ENCODE measurements at regions not wholly inside any gene's neighbourhood (a gene's known extent, or its start where the extent isn't known, plus 50 kb on each side); places are given as distances from the start of the nearest gene placed in this dataset.

DNA sequence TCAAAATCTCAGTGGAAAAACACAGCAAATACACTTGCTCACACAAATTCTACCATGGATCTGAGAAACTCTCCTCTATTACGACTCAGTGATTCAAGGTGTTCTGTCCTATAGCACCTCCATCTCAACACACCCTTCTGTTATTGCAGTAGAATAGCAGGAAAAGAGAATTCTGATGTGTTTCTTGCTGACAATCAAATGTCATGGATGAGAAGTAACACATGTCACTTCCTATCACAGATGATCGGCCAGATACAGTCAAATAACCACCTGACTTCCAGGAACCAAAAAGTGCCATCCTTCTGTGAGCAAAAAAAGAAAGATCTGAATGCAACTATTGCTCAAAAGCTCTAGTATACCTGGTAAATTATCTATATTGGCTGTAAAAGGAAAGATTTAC, 734.2 kb upstream of the GBE1 start:
- no peak for TF ChIP-seq POLR2A (IDR thresholded peaks at IDR 0.05)
- TF ChIP-seq, protein P1, sequence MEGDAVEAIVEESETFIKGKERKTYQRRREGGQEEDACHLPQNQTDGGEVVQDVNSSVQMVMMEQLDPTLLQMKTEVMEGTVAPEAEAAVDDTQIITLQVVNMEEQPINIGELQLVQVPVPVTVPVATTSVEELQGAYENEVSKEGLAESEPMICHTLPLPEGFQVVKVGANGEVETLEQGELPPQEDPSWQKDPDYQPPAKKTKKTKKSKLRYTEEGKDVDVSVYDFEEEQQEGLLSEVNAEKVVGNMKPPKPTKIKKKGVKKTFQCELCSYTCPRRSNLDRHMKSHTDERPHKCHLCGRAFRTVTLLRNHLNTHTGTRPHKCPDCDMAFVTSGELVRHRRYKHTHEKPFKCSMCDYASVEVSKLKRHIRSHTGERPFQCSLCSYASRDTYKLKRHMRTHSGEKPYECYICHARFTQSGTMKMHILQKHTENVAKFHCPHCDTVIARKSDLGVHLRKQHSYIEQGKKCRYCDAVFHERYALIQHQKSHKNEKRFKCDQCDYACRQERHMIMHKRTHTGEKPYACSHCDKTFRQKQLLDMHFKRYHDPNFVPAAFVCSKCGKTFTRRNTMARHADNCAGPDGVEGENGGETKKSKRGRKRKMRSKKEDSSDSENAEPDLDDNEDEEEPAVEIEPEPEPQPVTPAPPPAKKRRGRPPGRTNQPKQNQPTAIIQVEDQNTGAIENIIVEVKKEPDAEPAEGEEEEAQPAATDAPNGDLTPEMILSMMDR (IDR thresholded peaks at IDR 0.05), result no peak

All from testis (tissue), 2 donors.